Stimulated activated CD4-positive, alpha-beta T cell treated with anti-CD3 and anti-CD28 coated beads, Interleukin-4, amount 100 ng/mL, for 48 hours (primary cell): ENCODE measurements at regions not wholly inside any gene's neighbourhood (a gene's known extent, or its start where the extent isn't known, plus 50 kb on each side); places are given as distances from the start of the nearest gene placed in this dataset.
"Not testable (repeated sequence)": the region's sequence is repeated elsewhere in the genome, so short reads cannot be mapped to it uniquely, and the experiment has no call there.

ENCODE experiments used
- DNase-seq, 2 donors: peaks; one replicate each; pipeline ENCODE4 v3.0.0-alpha.2; 2020; ENCODE audit warnings: low read depth in 2 of 2

DNA sequence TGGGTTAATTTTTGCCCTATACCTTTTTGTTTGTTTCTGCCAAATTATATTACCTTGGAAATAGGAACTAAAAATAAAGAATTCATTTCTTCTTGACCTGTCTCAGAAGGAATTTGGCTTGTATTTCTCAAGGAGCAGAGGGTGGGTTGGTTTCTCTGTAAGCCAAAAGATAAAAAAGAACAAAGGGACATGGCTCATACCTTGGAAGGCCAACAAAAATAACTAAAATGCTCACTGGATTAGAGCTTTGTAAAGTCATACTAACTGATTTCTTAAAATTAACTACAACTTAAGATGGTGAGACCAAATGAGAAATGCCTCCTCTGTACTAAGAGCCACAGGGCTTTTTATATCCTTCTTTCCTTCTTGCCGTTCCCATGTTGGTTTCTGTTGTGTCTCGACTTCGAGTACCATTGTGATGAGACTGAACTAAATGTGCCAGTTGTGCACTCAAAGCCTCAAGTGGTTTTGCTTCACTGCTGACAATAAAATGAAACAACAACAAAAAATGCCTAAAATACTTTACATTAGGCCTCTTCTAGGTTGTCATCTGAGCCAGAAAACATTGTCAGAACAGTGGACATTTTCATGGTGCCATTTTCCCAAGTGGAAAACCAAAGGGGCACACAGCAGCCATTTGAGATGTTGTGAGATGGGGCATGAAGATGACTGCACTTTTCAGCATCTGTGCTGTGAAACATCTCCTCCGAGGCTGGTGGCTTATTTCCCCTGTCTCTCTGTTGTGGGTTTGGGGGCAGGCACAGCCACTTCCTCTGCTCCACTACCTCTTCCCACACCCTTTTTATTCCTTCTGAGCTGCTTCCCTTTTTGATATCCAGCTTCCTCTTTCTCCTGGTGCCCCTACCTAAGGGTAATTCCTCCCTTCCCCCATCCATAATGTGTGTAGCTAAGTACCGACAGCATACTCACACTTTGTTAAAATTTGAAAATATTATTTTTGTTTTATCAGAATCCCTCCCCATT lies 51.8 kb upstream of the AGR3 start:
- no peak for DNase-seq

DNA sequence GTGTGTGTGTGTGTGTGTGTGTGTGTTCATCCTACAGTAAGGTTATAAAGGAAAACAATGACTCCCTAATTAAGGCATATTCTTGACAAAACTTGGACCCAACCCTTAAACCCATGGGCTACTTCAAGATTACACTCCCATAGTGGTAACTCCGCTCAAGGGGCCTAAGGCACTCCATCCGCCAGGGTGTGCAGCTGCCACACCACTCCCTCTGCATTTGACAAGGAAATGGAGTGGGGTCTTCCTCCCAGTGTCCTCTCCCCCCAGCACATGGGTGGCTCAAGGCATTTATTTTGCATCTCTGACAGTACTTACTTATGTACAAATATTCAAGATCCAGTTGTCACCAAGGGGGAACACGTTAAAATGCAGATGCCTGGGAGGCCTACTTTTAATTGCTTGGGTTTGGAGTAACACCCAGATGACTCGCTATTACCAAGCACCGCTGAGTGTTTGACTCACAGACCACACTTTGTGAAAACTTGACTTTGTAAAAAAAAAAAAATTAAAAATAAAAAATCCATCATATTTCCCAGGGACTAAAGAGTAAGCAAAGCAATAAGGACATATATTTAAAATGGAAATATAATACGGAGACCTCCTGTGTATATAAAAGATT lies 53.0 kb upstream of the AGR3 start:
- DNase-seq = peak in 1 of 2 donors; percentile 14

DNA sequence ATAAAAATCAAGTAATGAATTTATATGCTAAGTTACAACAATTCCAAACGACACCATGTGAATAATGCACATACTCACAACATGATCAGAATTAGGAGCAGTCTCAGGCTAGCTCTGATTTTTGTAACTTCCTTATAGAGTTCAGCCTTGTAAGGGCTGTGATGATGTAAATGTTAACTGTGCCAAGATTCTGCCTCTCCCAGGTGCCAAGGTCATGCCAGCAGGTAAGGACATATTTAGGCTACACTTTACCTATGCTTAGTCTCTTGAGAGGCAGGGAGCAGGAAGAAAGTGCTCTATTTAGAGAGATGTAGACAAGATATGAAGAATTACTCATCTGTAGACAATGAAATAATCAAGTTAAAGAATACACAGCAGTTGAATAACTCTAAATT lies 53.6 kb upstream of the AGR3 start:
- DNase-seq = no peak

DNA sequence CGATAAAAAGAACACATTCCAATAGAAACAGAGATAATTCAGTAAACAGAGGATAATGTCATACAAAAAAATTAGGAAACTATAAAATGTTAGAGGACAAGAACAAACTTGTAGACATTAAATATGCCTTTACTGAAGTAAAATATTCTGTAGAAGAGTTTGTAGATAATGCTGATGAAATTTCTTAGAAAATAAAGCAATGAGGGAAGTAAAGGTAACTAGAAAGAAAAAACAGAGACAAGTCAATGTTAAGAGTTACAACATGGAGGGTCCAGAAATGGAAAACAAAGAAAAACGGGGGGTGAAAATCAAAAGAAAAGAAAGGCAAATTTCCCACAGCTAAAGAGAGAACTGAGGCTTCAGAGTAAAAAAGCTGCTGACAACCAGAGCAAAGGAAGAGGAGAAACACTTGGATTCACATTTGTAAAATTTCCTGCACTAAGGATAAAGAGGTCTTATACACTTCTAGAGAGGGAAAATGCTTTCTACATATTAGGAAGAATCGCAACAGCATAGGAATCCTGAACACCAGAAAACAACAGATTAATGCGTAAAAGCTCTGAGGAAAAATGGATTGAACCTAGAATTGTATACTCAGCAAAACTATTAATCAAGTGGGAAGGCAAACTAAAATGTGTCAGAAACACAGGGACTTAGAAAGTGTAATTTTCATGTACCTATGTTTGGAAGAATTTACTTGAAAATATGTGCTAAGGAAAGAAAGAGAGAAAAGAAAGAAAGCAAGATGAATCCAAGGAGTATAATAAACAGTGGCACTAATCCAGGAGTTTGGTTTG lies 55.0 kb upstream of the AGR3 start:
- DNase-seq = no peak

DNA sequence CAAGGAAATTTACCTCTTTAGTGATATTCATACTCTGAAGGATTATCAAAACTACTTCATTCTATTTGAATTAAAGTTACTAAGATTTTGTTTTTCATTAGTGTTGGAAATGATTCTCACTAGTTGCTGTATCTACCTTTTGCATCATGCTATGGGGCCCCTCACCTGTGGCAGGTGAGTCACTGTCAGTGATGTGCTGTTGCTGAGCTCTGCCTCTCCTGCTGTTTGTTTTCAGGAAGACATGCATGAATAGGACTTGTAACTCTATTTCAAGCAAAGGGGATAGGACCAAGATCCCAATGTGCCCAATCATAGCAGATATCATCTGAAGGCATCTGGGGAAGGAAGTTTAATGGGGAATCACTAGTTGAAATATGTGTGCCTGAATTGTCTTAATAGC lies 57.4 kb upstream of the AGR3 start:
- no peak for DNase-seq

DNA sequence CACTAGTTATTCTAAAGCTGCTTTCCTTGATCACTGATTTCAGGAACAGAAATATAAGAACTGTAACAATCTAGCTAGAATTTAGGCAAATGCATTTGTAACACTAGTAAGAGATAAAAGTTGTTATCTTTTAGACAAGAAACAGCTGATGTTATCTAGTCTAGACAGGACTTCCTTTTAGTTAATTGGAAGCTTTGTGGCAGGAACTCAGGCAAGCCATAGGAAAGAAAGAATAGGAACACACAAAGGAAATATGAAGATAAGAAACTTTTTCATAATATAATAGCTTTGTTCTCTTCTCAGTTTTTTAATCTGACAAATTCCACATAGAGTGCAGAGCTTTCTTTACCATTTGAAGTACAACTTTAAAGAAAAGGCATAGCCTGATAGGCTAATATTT lies 59.0 kb upstream of the AGR3 start:
- DNase-seq = no peak

DNA sequence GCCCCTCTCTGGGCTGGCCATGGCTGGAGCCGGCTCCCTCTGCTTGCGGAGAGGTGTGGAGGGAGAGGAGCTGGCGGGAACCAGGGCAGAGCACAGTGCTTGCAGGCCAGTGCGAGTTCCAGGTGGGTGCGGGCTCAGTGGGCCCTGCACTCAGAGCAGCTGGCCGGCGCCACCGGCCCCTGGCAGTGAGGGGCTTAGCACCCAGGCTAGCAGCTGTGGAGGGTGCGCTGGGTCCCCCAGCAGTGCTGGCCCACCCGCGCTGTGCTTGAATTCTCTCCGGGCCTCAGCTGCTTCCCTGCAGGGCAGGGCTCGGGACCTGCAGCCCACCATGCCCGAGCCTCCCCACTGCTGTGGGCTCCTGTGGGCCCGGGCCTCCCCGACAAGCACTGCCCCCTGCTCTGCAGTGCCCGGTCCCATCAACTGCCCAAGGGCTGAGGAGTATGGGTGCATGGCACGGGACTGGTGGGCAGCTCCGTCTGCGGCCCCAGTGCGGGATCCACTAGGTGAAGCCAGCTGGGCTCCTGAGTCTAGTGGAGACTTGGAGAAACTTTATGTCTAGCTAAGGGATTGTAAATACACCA lies 61.2 kb upstream of the AGR3 start:
- DNase-seq = no peak

DNA sequence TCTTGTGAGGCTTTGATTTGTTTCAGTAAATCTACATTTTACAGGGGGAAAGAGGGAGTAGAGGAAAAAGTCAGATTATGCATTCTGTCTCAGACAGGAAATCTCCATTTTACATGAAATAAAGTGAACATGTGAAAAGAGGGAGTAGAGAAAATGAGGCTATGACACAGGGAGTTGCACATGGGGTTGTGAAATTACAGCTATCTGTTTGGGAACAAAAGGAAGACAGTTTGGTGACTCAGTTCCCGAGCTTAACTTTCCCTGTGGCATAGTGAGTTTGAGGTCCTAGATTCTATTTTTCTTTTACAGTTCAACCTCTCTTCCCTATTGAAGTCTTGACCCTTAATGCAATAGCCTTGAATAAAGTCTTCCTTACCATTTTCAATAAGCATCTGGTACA lies 63.2 kb upstream of the AGR3 start:
- no peak for DNase-seq

DNA sequence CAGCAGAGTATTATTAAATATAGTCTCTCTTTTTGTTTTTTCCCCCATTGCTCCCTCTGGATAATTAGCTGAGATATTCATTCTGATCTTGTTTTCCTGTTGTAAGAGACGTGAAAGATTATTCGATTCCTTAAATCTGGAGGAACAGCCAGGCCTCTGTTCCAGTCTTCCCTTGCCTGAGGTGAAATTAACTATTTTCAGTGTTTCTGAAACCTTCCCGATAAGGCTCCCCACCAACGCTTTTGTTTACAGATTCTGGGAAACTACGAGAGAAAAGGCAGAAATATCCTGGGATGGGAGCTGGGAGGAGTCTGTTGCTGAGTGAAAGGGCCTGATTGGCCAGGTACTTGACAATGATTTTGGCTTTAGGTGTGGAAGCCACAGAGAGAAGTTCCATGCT lies 63.6 kb upstream of the AGR3 start:
- no peak for DNase-seq

DNA sequence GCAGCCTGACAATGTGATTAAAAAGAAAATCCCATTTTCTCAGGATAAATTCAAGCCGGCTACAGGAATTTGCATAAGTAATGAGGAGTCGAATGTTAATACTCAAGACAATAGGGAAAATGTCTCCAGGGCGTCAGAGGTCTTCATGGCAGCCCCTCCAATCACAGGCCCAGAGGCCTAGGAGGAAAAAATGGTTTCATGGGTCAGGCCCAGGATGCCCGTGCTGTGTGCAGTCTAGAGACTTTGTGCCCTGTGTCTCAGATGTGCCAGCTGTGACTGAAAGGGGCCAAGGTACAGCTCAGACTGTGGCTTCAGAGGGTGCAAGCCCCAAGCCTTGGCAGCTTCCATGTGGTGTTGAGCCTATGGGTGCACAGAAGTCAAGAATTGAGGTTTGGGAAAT lies 66.3 kb upstream of the AGR3 start:
- not testable (repeated sequence) for DNase-seq

DNA sequence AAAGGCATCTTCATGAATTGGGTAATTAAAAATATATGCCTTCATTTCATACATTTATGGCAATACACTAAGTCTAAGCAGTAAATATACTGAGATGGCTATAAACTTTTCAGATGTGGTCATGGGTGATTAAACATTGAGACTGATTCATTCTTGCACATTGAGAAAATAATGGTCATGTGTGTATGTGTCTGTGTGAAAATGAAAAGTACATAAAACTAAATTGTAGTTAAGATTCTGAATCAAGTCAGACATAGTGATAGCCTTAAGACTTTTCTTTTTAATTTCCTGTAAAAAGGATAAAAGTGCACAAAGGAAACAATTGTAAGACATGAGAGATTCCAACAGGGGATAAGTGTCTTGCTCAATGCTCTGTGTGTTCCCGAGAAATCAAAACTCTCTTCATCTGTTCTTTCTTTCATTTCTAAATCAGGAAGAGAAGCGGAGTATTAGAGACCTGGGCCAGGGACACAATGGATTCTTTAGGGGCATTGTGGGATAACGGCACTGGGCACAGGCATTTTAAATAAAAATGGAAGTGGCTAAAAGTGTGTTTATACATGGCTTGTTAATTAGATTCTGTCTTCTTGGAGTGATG lies 69.8 kb upstream of the AGR3 start:
- no peak for DNase-seq

DNA sequence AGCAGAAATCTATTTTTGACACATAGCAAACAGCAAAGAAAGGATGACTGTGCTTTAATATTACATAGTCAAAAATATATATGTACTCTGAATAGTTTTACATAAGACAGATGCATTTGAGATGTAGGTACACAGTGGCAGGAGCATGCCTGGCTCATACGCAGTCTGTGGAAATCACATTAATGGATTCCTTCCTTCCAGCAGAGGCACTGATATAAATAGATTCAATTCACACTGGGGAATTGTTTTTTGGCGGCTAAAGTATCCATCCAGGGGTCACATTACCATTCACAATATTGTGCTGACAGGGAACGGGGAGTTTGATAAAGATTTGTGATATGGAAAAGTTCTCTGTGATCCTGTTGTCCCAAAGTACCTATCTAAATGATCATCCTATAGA lies 72.5 kb upstream of the AGR3 start:
- DNase-seq = no peak

DNA sequence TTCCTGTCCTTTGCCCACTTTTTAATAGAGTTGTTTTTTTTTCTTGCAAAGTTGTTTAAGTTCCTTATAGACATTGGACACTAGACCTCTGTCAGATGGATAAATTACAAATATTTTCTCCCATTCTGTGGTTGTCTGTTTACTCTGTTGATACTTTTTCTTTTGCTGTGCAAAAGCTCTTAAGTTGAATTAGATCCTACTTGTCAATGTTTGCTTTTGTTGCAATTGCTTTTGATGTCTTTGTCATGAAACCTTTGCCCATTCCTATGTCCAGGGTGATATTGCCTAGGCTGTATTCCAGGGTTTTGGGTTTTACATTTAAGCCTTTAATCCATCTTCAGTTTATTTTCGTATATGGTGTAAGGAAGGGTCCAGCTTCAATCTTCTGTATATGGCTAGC lies 76.9 kb upstream of the AGR3 start:
- no peak for DNase-seq

DNA sequence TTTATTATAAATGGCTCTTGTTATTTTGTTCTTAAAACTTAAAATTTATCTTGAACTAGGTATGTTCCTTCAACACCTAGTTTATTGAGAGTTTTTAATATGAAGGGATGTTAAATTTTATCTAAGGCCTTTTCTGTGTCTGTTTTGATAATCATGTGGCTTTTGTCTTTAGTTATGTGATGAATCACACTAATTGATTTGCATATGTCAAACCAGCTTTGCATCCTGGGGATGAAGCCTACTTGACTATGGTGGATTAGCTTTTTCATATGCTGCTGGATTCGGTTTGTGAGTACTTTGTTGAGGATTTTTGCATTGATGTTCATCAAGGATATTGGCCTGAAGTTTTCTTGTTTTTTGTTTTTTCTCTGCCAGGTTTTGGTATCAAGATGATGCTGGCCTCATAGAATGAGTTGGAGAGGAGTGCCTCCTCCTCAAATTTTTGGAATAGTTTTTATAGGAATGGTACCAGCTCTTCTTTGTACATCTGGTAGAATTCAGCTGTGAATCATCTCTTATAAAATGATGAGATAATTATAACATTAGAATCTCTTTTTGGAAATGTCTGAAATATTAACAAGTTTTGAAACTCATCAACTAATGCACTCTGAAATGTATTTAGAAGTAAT lies 78.7 kb upstream of the AGR3 start:
- no peak for DNase-seq

DNA sequence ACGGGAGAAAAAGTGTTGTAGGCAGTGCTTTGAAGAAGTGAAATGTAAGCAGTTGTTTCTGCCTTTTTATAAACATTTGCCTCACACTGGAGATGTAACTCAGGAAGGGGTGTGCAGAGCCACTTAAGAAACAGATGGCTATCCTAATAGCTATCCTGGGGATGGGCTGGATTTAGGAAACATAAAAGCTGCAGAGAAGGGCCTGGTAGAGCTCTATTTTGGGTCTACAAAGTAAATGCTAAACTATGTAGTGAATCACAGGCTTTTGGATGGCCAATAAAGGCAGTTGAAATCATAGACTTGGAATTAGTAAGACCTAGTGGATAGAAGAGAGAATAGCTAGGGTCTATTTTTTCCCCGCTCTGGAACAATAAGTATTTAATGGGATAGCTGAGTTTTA lies 79.9 kb upstream of the AGR3 start:
- DNase-seq = no peak

DNA sequence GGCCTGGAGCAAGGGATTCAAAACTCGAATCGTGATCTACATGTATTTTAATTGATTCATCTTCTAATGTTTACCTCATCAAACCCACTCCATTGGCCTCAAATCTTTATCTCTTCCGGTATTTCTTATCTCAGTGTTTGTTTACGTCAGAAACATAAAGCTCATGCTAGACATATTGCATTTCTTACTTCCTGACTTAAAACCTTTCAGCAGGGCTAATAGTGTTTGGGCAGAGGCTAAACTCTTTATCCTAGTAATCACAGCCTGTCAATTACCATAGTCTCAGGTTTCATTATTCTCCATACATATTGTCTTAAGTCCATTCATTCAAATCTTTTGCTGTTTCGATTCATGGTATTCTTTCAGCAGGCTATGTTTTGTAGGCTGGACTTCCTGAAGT lies 81.3 kb upstream of the AGR3 start:
- DNase-seq = no peak

DNA sequence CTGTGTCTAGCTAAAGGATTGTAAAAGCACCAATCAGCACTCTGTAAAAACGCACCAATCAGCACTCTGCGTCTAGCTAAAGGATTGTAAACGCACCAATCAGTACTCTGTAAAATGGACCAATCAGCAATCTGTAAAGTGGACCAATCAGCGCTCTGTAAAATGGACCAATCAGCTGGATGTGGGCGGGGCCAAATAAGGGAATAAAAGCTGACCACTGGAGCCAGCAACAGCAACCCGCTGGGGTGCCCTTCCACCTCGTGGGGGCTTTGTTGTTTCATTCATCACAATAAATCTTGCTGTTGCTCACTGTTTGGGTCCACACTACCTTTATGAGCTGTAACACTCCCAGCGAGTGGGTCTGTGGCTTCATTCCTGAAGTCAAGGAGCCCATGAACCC lies 83.9 kb upstream of the AGR3 start:
- DNase-seq = not testable (repeated sequence)

DNA sequence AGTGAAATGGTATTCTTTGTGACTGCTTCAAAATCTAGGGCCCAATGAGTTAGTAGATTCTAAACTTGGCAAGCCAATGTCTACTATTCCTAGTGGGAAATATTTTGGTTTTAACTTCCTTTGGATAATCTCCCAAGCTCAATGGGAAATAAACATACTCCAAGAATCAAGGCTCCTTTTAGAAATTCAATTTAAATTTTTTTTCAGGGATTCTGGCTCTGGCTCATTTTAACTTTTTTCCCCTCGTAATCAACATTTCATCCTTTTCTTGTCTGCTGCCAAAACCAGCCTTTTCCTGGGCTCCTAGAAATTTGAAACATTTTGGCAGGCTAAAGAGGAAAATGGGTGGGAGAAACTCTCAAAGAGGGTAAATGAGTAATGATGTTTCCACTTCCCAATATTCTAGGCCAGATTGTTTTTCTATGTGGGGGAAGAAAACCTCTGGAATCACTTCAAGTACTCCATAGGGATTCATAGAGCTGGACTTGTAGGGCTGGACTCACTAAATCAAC lies 85.6 kb upstream of the AGR3 start:
- DNase-seq = no peak

DNA sequence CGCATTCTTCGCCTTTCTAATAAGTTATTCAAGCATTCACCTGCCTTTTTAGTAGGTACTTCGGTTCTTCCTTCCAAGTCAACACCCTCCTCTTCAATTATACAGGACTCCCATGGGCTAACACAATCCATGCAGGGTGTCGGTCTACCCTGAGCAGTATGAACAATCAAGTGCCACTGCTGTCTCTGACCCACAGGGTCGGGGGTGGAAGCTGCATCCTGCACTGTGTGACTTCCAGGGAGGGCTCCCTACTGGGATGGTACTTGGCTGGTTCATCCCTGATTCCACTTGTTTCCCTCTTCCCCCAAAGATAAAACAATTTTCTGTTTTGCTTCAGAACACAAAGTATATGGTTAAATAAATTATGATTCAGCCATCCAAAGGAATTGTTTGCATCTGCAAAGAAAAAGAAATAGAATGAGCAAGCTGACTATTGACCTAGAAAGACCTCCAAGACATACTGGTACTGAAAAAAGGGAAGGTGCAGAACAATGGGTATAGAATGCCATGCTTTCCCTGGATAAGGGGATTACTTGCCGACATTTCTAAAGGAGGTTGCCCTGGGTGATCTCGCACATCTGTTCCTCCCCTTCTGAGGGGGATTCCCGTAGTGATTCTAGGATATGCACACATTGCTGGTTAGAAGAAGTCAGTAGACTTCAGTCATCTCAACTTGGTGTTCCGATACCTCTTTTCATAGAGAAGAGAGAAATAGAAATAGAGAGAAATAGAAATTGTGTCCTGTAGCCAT lies 89.1 kb upstream of the AGR3 start:
- no peak for DNase-seq

DNA sequence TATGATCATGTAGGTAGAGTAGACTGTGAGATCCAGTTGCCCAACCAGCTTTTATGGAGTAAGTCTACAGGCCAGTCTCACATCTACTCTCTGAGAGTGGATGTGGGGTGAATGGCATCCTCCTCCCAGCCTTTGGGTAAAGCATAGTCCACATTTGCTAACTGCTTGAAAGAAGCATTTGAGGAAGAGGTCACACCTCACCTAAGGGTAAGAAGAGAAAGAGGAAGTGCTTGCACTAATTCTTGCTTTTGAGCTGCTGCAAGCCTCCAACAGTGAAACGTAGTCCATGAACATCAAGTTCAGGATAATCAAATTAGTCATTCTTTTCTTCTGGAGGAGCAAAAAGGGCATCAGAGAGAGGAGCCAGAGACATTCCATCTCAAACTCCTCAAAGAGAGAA lies 93.9 kb upstream of the AGR3 start:
- DNase-seq = no peak
